ENCODE measurements at regions not wholly inside any gene's neighbourhood (a gene's known extent, or its start where the extent isn't known, plus 50 kb on each side); places are given as distances from the start of the nearest gene placed in this dataset.

DNA sequence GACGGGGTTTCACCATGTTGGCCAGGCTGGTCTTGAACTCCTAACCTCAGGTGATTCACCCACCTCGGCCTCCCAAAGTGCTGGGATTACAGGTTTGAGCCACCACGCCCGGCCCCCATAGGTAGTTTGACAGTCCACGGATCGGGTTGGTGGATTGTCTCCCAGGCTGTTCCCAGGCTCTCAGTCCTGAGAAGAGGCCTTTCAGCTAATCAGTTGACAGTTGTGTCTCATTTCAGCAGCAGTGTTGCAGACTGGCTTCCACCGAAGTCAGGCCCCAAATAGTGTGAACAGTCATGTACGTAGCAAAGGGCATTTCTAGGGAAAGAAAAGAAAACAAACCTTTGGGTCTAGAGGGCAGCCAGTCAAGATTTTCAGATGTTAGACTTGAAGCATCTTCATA, 102.4 kb upstream of the TLR3 start:
- DNase-seq (ENCODE audit: low spot score in 2 of 2) = no peak
- no peak for FAIRE-seq

DNA sequence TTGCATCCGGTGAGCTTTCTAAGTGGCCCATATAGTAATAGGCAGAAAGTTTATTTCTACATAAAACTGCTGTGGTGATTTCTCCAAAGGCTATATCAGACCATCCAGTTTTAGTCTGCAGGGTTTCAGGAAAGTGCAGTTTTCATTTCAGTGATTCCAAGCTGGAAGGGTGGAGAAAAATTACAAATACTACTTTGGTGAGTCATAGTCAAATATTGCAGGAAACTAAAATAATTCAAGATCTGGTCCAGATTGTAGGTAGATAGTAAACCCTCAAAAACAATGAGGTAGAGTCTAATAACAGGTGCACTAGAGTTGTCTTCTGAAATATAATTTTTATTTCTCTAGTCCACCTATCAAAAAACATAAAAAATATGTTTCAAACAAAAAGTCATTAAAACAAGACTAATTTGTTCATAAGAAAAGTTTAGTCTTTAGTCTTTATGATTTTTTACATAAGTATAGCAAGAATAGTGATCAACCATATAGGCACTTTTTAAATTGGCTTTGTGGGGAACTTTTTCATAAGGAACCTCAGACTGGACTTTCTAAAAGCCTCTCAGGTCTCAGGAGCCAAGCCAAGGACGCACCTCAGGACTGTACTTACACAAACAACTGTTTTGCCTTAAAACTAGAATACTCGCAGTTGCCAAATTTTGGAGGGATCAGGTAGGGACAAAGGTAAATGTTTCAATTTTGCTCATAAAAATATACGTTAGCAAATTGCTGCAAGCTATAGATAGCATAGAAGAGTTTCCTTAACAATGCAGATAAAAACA, 101.8 kb upstream of the TLR3 start:
- DNase-seq (ENCODE audit: low spot score in 2 of 2) (no peak), FAIRE-seq (no peak)

- no peak for DNase-seq (ENCODE audit: low spot score in 2 of 2)
- FAIRE-seq = no peak
Observed at GRCh38 chr4:185969657-185970056, 99.3 kb upstream of the TLR3 start.

DNA sequence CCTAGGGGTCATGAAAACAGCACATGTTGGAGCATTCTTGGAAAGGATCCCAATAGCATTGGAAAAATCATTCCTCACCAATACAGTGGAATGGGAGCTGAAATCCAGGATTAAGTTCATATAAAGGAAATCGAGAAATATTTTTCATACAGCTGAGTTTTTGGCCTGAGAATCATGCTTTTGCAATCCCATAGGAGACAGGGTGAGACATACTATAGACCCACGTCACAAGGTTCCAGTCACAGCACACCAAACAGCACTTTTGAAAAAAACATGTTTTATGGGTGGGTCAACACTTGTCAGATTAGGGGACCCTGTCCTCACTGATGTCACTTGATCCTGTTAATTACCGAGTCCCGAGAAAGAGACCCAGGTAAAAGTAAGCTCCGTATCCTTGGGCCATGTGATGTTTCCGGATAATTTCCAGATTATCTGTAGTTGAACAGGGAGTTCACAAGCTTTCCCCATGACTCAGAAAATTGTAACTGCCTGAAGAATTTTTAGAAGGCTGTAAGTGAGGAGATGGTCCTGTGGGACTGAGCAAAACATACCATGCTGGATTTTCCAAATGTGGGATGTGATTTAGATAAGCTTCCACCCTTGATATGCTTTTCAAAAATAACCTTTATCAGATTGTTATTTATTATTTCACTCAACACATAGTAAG, 80.9 kb upstream of the TLR3 start:
- DNase-seq (ENCODE audit: low spot score in 2 of 2) (no peak), FAIRE-seq (no peak)

- FAIRE-seq = no peak
- DNase-seq (ENCODE audit: low spot score in 2 of 2) = no peak
Observed at GRCh38 chr4:185991770-185992169, 77.2 kb upstream of the TLR3 start.

GRCh38 chr4:185992585-185992984, 76.4 kb upstream of the TLR3 start:
- FAIRE-seq (no peak), DNase-seq (ENCODE audit: low spot score in 2 of 2) (no peak)

- FAIRE-seq (no peak), DNase-seq (ENCODE audit: low spot score in 2 of 2) (no peak)
Observed at GRCh38 chr4:185993328-185993973, 75.5 kb upstream of the TLR3 start.

DNA sequence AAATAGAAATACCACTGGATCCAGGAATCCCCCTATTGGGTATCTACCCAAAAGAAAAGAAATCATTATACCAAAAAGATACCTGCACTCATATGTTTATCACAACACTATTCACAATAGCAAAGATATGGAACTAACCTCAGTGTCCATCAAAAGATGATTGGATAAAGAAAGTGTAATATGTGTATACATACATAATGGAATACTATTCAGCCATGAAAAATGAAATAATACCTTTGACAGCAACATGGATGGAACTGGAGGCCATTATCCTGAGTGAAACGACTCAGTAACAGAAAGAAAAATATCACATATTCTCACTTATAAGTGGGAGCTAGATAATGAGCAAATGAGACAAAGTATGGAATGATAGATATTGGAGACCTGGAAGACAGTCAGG, 74.2 kb upstream of the TLR3 start:
- DNase-seq (ENCODE audit: low spot score in 2 of 2) = no peak
- no peak for FAIRE-seq

DNA sequence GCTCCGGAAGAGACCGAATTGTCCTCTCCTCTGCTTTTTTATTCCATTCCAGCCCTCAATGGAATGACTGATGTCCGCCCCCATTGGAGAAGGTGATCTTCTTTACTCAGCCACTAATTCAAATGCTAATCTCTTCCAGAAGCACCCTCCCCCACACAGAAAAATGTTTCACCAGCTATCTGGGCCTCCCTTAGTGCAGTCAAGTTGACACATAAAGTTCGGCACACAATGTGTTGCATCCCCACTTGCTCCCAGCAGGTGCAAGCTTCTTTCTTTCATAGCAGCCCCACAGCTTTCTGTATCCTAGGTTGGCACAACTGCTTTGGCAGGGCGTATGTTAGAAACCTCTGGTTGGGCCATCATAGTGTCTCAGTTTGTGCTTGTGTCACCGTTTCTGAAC, 73.3 kb upstream of the TLR3 start:
- DNase-seq (ENCODE audit: low spot score in 2 of 2) = no peak
- no peak for FAIRE-seq

- DNase-seq (ENCODE audit: low spot score in 2 of 2) = no peak
- no peak for FAIRE-seq
Observed at GRCh38 chr4:185997296-185997695, 71.7 kb upstream of the TLR3 start.

DNA sequence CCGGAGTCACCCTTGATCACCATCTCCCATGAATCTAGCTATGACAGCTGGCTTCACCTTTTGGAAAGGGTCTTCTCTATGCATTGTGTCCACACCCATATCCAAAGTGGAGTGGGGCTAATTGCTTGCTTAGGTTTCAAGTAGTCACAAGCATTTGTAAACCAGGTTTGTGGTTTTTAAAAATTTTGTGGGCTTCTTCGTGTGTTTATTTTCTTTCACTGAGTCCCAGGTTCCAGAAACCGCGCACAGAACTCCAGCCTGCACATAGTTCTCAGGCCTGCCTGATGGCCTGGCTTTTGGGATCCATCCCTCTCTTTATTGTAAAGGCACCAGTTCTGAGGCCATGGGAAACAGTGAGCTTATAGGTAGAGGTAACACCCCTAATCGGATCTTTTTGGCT, 70.2 kb upstream of the TLR3 start:
- DNase-seq (ENCODE audit: low spot score in 2 of 2) (no peak), FAIRE-seq (no peak)

- no peak for FAIRE-seq
- no peak for DNase-seq (ENCODE audit: low spot score in 2 of 2)
Observed at GRCh38 chr4:185999207-185999606, 69.7 kb upstream of the TLR3 start.

DNA sequence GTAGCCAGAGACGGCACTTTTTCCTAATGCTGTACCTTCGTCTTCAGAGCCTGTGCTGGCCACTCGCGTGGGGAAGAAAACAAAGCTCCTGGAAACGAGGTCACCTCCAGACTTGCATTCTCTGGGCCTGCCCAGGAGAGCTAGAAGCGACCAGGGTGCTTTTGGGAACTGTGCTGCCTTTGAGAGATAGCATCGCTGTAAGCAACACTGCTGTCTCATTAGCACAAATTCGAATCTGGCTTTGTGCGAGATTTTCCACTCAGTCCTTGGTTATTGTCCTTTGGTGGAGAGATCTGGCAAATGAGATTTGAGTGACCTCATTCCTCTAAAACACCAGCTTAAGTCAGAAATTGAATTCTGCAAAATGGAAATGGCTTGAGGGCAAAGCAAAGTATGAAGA, 66.1 kb upstream of the TLR3 start:
- no peak for FAIRE-seq
- DNase-seq (ENCODE audit: low spot score in 2 of 2) = no peak

DNA sequence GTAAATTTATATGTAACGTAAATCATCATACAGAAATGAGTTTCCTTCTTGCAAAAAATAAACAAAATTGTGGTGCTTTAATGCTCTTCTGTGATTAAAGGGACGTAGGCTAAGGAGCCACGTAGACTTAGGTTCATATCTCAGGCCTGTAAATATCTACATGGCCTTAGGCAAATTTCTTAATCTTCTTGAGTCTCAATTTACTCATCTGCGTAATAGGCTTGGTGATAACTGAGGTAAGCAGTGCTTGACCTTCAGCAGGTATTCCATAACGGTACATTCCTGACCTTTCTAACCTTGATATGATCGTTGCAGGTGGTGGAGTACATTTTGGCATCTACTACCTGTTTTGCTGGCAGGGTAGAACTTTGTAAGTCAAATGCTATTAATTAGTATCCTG, 65.2 kb upstream of the TLR3 start:
- DNase-seq (ENCODE audit: low spot score in 2 of 2) (no peak), FAIRE-seq (no peak)

DNA sequence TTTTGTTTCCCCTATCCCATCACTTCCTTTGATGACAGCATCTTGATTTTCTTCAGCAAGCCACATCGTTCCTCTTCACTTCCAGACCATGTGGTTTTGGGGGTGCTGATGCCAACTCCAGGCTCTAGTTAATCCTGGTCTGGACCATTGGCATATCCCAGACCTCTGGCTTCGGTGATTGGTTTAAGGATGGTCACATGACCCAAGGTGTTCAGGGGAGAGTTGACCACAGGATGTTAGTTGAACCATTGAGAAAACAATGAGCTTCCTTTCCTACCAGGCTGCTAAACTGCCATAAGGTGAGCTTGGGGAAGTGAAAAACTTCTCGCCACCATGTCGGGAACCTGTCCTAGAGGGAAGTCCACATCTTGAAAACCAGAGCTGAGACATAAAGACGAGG, 60.9 kb upstream of the TLR3 start:
- FAIRE-seq (no peak), DNase-seq (ENCODE audit: low spot score in 2 of 2) (no peak)

DNA sequence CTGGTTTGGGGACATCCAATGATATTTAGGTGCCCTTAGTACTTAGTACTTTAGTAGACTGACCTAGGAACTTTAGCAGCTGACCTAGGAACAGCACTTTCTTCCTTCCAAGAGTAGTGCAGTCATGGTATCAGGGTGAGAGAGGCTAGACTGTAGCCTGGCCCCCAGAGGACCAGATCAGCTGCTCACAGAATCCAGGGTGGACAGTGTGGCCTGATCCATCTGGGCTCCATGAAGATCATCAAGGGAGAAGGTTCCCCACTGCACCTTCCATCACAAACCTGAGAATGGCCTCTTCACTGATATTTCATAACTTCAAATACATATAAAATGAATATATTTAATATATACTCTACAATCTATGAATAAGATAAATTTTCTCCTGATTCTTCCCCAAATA, 59.0 kb upstream of the TLR3 start:
- DNase-seq (ENCODE audit: low spot score in 2 of 2) (no peak), FAIRE-seq (no peak)

DNA sequence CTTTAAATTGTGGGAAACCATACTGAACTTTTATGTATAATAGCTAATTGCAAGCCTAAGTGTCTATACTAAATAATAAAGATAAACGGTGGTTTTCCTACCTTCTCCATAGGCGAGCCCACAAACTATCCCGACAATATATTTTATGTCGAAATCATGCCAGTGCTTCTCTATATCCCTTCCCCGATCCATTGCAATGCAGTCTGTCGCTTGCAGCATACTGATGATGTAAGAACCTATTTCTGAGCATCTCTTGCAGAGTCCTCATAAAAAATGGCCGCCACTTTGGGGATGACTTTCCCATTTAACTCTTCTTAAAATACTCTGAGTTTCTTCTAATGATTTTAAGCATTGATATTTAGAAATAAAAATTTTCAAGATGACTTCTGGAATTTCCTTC, 58.1 kb upstream of the TLR3 start:
- DNase-seq (ENCODE audit: low spot score in 2 of 2) = no peak
- FAIRE-seq = no peak

- FAIRE-seq = no peak
- DNase-seq (ENCODE audit: low spot score in 2 of 2) = no peak
Observed at GRCh38 chr4:186012071-186012470, 56.9 kb upstream of the TLR3 start.

GRCh38 chr4:186013419-186014186, 55.4 kb upstream of the TLR3 start:
- no peak for DNase-seq (ENCODE audit: low spot score in 2 of 2)

GRCh38 chr4:186015212-186015817, 53.6 kb upstream of the TLR3 start:
- DNase-seq (ENCODE audit: low spot score in 2 of 2) = no peak
- no peak for FAIRE-seq

More at GRCh38 chr4:186013419-186014186, 55.4 kb upstream of the TLR3 start:
- FAIRE-seq = no peak

- no peak for DNase-seq (ENCODE audit: low spot score in 2 of 2)
Observed at GRCh38 chr4:186016796-186017195, 52.2 kb upstream of the TLR3 start.

More at GRCh38 chr4:186016796-186017195, 52.2 kb upstream of the TLR3 start:
- FAIRE-seq = no peak

Data from frontal cortex (tissue), 3 donors.